Keratinocyte (primary cell): ENCODE measurements at regions not wholly inside any gene's neighbourhood (a gene's known extent, or its start where the extent isn't known, plus 50 kb on each side); places are given as distances from the start of the nearest gene placed in this dataset.

Experiments
- DNase-seq: peaks from one replicate; pipeline ENCODE4 v3.0.0-alpha.2; 2011; ENCODE audit warnings: low read depth, missing footprints, low spot score
- FAIRE-seq: peaks from 2 replicates; lab custom pipeline; 2011; peaks lifted over from hg19 to GRCh38; lab: Jason Lieb, UNC
- H2AFZ ChIP-seq: 2 replicates; pipeline ENCODE4 v1.6.0; 2012; ENCODE audit warnings: low read length, control low read depth, inconsistent platforms; ENCODE audit not compliant: control insufficient read depth
- H3K27ac ChIP-seq: 2 replicates; pipeline ENCODE4 v1.5.1; 2011; ENCODE audit warnings: low read length; ENCODE audit not compliant: control insufficient read depth, insufficient read depth
- H3K27me3 ChIP-seq: 3 replicates; pipeline ENCODE4 v1.6.0; 2011; ENCODE audit warnings: low read length; ENCODE audit not compliant: control insufficient read depth, insufficient read depth; ENCODE audit errors: extremely low read depth
- H3K36me3 ChIP-seq, 2 experiments: 2 replicates in 1 of 2; 3 replicates in 1 of 2; pipeline ENCODE4 v1.5.1; 2011; ENCODE audit warnings: low read length in 2 of 2, mild to moderate bottlenecking in 1 of 2; ENCODE audit not compliant: control insufficient read depth in 2 of 2, insufficient read depth in 2 of 2; ENCODE audit errors: extremely low read depth in 1 of 2
- H3K4me1 ChIP-seq: 3 replicates; pipeline ENCODE4 v1.5.1; 2011; ENCODE audit warnings: low read length; ENCODE audit not compliant: control insufficient read depth, insufficient read depth; ENCODE audit errors: extremely low read depth
- H3K4me2 ChIP-seq: 3 replicates; pipeline ENCODE4 v1.6.0; 2011; ENCODE audit warnings: low read depth, low read length; ENCODE audit not compliant: control insufficient read depth, insufficient read depth; ENCODE audit errors: extremely low read depth
- H3K4me3 ChIP-seq, 3 experiments: fragments of 200-600 bp in 1 of 3; sonication (generic) in 1 of 3; 2 replicates in 2 of 3; 3 replicates in 1 of 3; pipeline ENCODE4 v1.5.1; 2011 to 2016; ENCODE audit warnings: low read length in 3 of 3, mild to moderate bottlenecking in 3 of 3, control low read depth in 2 of 3, inconsistent platforms in 1 of 3, low read depth in 1 of 3, mixed read lengths in 1 of 3, mixed run types in 1 of 3, moderate library complexity in 1 of 3; ENCODE audit not compliant: control insufficient read depth in 2 of 3, insufficient read depth in 2 of 3; ENCODE audit errors: extremely low read depth in 1 of 3
- H3K79me2 ChIP-seq: 2 replicates; pipeline ENCODE4 v1.6.0; 2012; ENCODE audit warnings: low read length; ENCODE audit not compliant: control insufficient read depth, insufficient read depth
- H3K9ac ChIP-seq: 3 replicates; pipeline ENCODE4 v1.6.0; 2011; ENCODE audit warnings: low read length; ENCODE audit not compliant: control insufficient read depth, insufficient read depth; ENCODE audit errors: extremely low read depth
- H3K9me1 ChIP-seq: 3 replicates; pipeline ENCODE4 v1.6.0; 2011; ENCODE audit warnings: low read length; ENCODE audit not compliant: control insufficient read depth, insufficient read depth; ENCODE audit errors: extremely low read depth
- H3K9me3 ChIP-seq: 2 replicates; pipeline ENCODE4 v1.5.1; 2012; ENCODE audit warnings: low read depth, low read length; ENCODE audit not compliant: control insufficient read depth
- H4K20me1 ChIP-seq: 3 replicates; pipeline ENCODE4 v1.6.0; 2011; ENCODE audit warnings: low read length; ENCODE audit not compliant: control insufficient read depth, insufficient read depth; ENCODE audit errors: extremely low read depth
- CTCF ChIP-seq, 3 experiments: IDR thresholded peaks in 1 of 3; conservative IDR thresholded peaks in 1 of 3; optimal IDR thresholded peaks in 1 of 3; 2 replicates in 2 of 3; 3 replicates in 1 of 3; pipeline versions ENCODE3 to v1.5.1; 2011; ENCODE audit warnings: low read length in 3 of 3, mild to moderate bottlenecking in 3 of 3, moderate library complexity in 2 of 3, control low read depth in 1 of 3, inconsistent platforms in 1 of 3; ENCODE audit not compliant: insufficient read depth in 2 of 3; ENCODE audit errors: extremely low read depth in 1 of 3
- EZH2 ChIP-seq: IDR thresholded peaks from one replicate; pipeline ENCODE4 v1.6.1; 2012; ENCODE audit warnings: inconsistent platforms, mild to moderate bottlenecking, low read length, moderate library complexity
- dilution Hi-C: fragments of 300-500 bp; cut with MboI; formaldehyde crosslinking; loops from one replicate; pipeline ENCODE4 v1.7.0; 2020; ENCODE audit warnings: low sequenced_read_pairs; ENCODE audit not compliant: extremely low pct_ligation_motif_present

- Histone ChIP-seq H3K9ac (no peak overlapping the region), H3K79me2 (no peaks in the 10 kb centered on the region), H2AFZ (no peak overlapping the region), H3K9me1 (no peaks in the 10 kb centered on the region), H3K36me3 (no peaks in the 10 kb centered on the region), H3K4me3 (no peak overlapping the region), H3K4me1 (no peaks in the 10 kb centered on the region), H4K20me1 (no peaks in the 10 kb centered on the region), H3K4me2 (no peak overlapping the region), H3K9me3 (no peaks in the 10 kb centered on the region), H3K27ac (no peak overlapping the region), H3K27me3 (no peaks in the 10 kb centered on the region)
- TF ChIP-seq CTCF (optimal IDR thresholded peaks at IDR 0.05 in 1 of 3, IDR thresholded peaks at IDR 0.05 in 1 of 3, conservative IDR thresholded peaks at IDR 0.05 in 1 of 3; ENCODE audit: extremely low read depth in 1 of 3, insufficient read depth in 2 of 3, low read length in 3 of 3) (no peak), EZH2 (no peak)
- no peak for FAIRE-seq
- no peak for DNase-seq
- dilution Hi-C loops: no loop called here
These were observed 66.6 kb upstream of the ARHGAP24 start for GRCh38 chr4:85408301-85408700.

GRCh38 chr4:85409251-85409650, 65.7 kb upstream of the ARHGAP24 start:
- Histone ChIP-seq H3K9me1 (no peaks in the 10 kb centered on the region), H3K27ac (no peak overlapping the region), H3K4me2 (no peak overlapping the region), H3K79me2 (no peaks in the 10 kb centered on the region), H2AFZ (no peak overlapping the region), H3K27me3 (no peaks in the 10 kb centered on the region), H4K20me1 (no peaks in the 10 kb centered on the region), H3K9ac (no peak overlapping the region), H3K4me3 (no peak overlapping the region), H3K36me3 (no peaks in the 10 kb centered on the region), H3K4me1 (no peaks in the 10 kb centered on the region), H3K9me3 (no peaks in the 10 kb centered on the region)
- DNase-seq: no peak
- dilution Hi-C loops: no loop called here
- FAIRE-seq: no peak
- TF ChIP-seq CTCF (optimal IDR thresholded peaks at IDR 0.05 in 1 of 3, IDR thresholded peaks at IDR 0.05 in 1 of 3, conservative IDR thresholded peaks at IDR 0.05 in 1 of 3; ENCODE audit: extremely low read depth in 1 of 3, insufficient read depth in 2 of 3, low read length in 3 of 3) (no peak), EZH2 (no peak)
